Immature natural killer cell (primary cell): ENCODE measurements at regions not wholly inside any gene's neighbourhood (a gene's known extent, or its start where the extent isn't known, plus 50 kb on each side); places are given as distances from the start of the nearest gene placed in this dataset.

ENCODE experiments used
- DNase-seq, 3 donors: peaks; one replicate each; pipeline ENCODE4 v3.0.0; 2022; ENCODE audit warnings: mixed read lengths in 1 of 3
- H3K27ac Mint-ChIP-seq, 6 donors: one replicate each; pipeline ENCODE4 v1.8.0; 2020; ENCODE audit warnings: mixed read lengths in 6 of 6, mild to moderate bottlenecking in 5 of 6, inconsistent platforms in 4 of 6, moderate library complexity in 3 of 6
- H3K27me3 Mint-ChIP-seq, 3 donors: one replicate each; pipeline ENCODE4 v1.8.0; 2020 to 2021; ENCODE audit warnings: low read depth in 3 of 3, mild to moderate bottlenecking in 3 of 3, mixed read lengths in 3 of 3, moderate library complexity in 3 of 3, inconsistent platforms in 1 of 3
- H3K36me3 Mint-ChIP-seq, 3 donors: one replicate each; pipeline ENCODE4 v1.8.0; 2020; ENCODE audit warnings: mixed read lengths in 3 of 3, inconsistent platforms in 2 of 3, mild to moderate bottlenecking in 2 of 3
- H3K4me1 Mint-ChIP-seq, 2 donors: one replicate each; pipeline ENCODE4 v1.8.0; 2020; ENCODE audit warnings: inconsistent platforms in 2 of 2, mild to moderate bottlenecking in 2 of 2, mixed read lengths in 2 of 2, moderate library complexity in 1 of 2
- H3K4me3 Mint-ChIP-seq, 5 donors: one replicate each; pipeline ENCODE4 v1.8.0; 2020; ENCODE audit warnings: mild to moderate bottlenecking in 5 of 5, mixed read lengths in 5 of 5, inconsistent platforms in 3 of 5, moderate library complexity in 3 of 5
- H3K9me3 Mint-ChIP-seq, 6 donors: one replicate each; pipeline ENCODE4 v1.8.0; 2020; ENCODE audit warnings: mild to moderate bottlenecking in 6 of 6, mixed read lengths in 6 of 6, inconsistent platforms in 4 of 6, moderate library complexity in 3 of 6

DNA sequence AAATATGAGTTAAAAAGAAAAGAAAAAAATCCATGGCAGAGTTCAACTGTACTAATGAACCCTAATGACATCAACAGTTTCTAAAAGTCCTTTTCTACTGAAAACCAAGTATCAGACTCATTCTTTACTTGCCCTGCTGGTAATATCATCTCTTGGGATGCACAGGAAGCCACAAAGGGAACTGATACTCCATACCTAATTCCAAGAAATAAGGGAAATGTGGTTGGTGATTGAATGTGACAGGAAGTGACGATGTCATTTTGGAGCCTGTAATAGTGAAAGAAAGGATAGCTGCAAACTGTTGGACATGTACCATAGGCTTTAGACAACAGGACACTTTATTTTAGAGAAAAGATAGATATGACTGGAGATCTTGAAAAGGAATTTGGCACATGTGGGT lies 98.7 kb upstream of the VAV3 start:
- H3K27ac Mint-ChIP-seq, result no peak overlapping the region
- peaks cover 11 to 13% of the 10 kb centered on the region in 2 donors for H3K4me1 Mint-ChIP-seq
- DNase-seq, result no peak
- H3K9me3 Mint-ChIP-seq, result peaks cover 0 to 12% (median 7%) of the 10 kb centered on the region in 6 donors
- peaks cover 0 to 5% (median 2%) of the 10 kb centered on the region in 3 donors for H3K27me3 Mint-ChIP-seq
- peaks cover 0 to 15% (median 8%) of the 10 kb centered on the region in 3 donors for H3K36me3 Mint-ChIP-seq
- no peak overlapping the region for H3K4me3 Mint-ChIP-seq

DNA sequence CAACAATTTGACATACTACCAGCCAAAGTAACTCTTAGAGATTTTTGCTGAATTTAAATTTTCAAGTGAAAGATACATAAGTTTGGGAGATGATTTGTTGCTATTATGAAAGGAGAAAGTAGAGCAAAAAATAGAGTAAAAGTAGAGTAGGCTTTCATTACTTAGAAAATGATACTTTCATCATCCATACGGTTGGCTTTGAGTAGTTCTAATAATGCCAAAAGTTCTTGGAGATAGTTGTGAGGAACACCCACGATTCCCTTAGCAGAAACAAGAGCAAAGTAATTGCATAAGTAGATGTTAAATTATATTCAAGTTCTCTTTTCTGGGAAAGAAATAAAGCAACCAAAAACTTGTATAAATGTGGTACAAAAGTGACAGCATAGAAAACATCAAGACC lies 95.0 kb upstream of the VAV3 start:
- H3K27me3 Mint-ChIP-seq, result peaks cover 2 to 4% (median 3%) of the 10 kb centered on the region in 3 donors
- peaks cover 0 to 12% (median 8%) of the 10 kb centered on the region in 3 donors for H3K36me3 Mint-ChIP-seq
- H3K9me3 Mint-ChIP-seq, result peaks cover 0 to 12% (median 7%) of the 10 kb centered on the region in 6 donors
- H3K4me3 Mint-ChIP-seq, result no peak overlapping the region
- DNase-seq, result no peak
- no peaks in the 10 kb centered on the region for H3K4me1 Mint-ChIP-seq
- no peak overlapping the region for H3K27ac Mint-ChIP-seq

DNA sequence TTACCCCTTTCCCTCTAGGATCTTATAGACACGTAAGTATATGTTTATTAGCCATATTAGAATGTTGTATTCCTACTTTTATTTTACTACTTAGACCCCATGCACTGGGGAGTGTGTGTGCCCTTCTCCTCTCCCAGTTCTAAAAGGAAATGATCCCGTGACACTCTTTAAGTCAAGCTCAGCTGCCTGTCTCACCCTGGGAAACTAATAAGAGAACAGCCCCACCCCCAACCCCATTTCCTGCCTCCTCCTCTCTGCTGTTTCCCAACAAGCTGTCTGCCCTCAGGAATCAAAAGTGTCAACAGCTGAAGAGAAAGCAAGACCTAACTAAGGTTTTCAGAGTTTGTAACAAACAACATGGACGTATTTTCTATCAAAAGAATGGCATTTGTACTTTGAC lies 92.6 kb upstream of the VAV3 start:
- no peak for DNase-seq
- peaks cover 0 to 10% (median 4%) of the 10 kb centered on the region in 6 donors for H3K9me3 Mint-ChIP-seq
- H3K4me3 Mint-ChIP-seq, result no peak overlapping the region
- H3K27me3 Mint-ChIP-seq, result peaks cover 0 to 4% (median 2%) of the 10 kb centered on the region in 3 donors
- H3K4me1 Mint-ChIP-seq, result no peaks in the 10 kb centered on the region
- peaks cover 0 to 11% (median 7%) of the 10 kb centered on the region in 3 donors for H3K36me3 Mint-ChIP-seq
- no peak overlapping the region for H3K27ac Mint-ChIP-seq

DNA sequence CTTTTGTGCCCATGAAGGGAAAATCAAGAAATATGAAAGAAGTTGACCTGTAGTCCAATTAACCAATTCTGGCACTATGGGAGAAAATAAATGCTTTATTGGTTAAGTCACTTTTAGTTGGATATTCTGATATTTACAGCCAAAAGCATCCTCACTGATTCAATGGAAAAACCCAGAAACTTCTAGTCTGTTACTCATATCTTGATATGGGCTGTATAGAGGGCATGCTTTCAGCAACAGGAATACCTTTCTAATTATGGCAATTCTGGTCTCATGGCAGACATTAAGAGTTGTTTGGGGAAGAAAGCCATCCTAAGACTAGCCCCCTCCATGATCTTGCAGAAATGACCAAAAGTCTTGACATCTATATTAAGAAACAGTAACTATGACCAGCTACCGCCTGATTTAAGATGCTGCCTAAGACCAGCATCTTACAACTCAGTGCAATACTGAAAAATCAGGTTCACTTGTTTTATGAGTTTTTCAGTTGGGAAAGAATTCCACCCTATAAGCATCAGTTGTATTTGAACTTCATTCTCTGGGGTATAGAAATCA lies 91.5 kb upstream of the VAV3 start:
- no peak overlapping the region for H3K27ac Mint-ChIP-seq
- peaks cover 0 to 4% (median 2%) of the 10 kb centered on the region in 3 donors for H3K27me3 Mint-ChIP-seq
- H3K36me3 Mint-ChIP-seq, result peaks cover 0 to under 1% (median 0%) of the 10 kb centered on the region in 3 donors
- no peak for DNase-seq
- H3K9me3 Mint-ChIP-seq, result peaks cover 0 to 2% (median under 1%) of the 10 kb centered on the region in 6 donors
- no peaks in the 10 kb centered on the region for H3K4me1 Mint-ChIP-seq
- H3K4me3 Mint-ChIP-seq, result no peak overlapping the region

DNA sequence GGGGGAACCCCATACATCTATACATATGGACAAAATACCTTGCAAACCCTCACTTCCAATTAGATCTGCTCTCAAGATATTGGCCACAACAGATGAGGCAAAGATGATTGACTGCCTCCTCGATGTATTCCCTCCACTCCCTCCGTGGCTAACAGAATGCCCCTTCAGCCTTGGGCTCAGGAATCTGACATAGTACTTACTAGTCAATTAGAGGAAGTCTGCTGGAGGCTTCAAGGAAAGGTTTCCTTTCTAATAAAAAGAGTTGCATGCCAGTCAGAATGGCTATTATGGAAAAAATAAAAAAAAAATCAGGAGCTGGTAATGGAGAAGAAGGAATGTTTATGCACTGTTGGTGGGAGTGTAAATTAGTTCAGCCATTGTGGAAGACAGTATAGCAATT lies 90.4 kb upstream of the VAV3 start:
- H3K36me3 Mint-ChIP-seq, result no peaks in the 10 kb centered on the region
- no peak for DNase-seq
- peaks cover 0 to 4% (median 2%) of the 10 kb centered on the region in 3 donors for H3K27me3 Mint-ChIP-seq
- H3K4me3 Mint-ChIP-seq, result no peak overlapping the region
- H3K4me1 Mint-ChIP-seq, result no peaks in the 10 kb centered on the region
- no peaks in the 10 kb centered on the region for H3K9me3 Mint-ChIP-seq
- H3K27ac Mint-ChIP-seq, result no peak overlapping the region

DNA sequence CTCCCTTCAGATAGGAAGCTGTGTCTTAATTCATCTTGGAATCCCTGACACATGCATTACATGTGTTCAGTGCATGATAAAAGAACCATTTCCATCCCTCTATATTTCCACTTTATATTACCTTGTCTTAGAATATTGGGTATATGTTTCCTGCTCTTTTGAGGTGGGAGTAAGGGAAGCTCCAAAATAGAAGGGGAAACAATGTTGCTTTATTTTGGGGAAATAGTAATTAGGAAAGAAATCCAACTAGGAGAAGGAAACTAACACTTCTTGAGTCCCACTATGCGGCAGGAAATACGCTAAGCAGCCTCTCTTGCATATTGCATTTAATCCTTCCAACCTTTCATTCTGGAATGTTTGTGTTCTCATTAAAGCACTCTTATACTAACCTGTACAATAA lies 89.4 kb upstream of the VAV3 start:
- Mint-ChIP-seq H3K36me3 (no peaks in the 10 kb centered on the region), H3K4me3 (no peak overlapping the region), H3K4me1 (no peaks in the 10 kb centered on the region), H3K27ac (no peak overlapping the region), H3K9me3 (peaks cover 0 to 1% (median 0%) of the 10 kb centered on the region in 6 donors), H3K27me3 (peaks cover 0 to 3% (median 3%) of the 10 kb centered on the region in 3 donors)
- no peak for DNase-seq

DNA sequence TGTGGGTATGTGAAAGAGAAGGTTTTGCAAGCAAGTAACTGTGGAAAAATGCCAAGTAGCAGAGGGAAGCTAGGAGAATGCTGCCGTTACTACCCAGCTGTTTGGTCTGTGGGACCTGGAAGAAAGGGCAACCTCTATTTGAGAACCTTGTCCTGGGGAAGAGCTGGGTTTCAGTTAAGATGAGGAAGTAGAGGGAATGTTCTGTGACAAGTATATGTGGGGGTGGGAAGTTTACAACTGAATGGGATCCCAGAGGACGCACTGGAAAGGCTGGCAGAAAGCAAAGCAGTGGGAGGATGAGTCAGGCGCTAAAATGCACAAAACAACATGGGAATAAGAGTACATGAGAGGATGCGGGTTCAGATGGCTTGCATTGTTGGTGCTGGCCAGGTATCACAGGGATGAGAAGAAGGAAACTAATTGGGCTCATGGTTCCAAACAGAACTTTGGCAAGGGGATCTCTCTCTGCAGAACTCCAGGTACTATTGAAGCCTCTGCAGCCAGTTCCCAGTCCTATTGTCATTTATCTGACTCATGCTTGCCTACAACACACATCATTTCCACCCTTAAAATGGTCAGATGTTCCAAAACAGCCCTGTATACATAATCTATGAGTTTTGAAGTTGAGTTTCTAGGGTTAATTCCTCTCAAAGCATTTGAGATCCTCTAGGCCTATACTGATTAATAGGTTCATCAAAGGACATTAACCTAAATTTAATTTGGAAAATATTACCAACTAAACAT lies 88.5 kb upstream of the VAV3 start:
- DNase-seq, result no peak
- no peaks in the 10 kb centered on the region for H3K36me3 Mint-ChIP-seq
- H3K27ac Mint-ChIP-seq, result no peak overlapping the region
- no peak overlapping the region for H3K4me3 Mint-ChIP-seq
- H3K27me3 Mint-ChIP-seq, result peaks cover 0 to 3% (median 3%) of the 10 kb centered on the region in 3 donors
- H3K4me1 Mint-ChIP-seq, result no peaks in the 10 kb centered on the region
- peaks cover 0 to 2% (median 0%) of the 10 kb centered on the region in 6 donors for H3K9me3 Mint-ChIP-seq

DNA sequence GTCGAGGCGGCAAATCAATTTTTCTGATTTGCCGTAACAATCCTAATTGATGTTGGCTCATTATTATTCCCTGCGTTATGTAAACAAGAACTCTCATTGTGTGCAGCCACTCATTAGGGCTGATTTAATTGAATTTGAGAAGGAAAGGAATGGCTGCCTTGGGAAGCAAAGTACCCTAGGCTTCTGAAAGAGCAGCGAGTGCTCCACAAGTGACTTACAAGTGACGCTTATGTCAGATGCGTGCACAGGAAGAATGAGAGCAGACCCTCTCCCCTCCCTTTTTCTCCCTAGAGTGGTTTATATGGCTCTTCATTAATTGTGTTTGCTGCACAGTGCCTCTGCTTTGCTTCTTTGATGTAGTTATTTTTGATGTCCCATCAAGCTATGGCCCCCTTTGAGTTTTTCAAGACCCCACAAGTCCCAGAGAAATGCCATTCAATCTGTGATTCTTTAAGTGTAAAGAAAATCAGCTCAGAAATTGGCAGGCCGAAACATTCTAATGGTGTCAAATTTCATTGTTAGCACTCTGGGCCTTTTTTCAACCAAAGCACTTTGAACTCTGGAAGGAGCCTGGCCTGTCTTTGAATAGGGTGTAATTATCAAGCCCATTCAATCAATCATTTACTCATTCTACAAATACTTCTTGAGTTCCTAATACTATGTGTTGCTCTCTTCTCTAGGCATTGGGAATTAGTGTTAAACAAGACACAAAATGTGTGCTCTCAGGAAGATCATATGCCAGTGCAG lies 86.8 kb upstream of the VAV3 start:
- H3K36me3 Mint-ChIP-seq, result peaks cover 0 to 6% (median 0%) of the 10 kb centered on the region in 3 donors
- no peaks in the 10 kb centered on the region for H3K4me1 Mint-ChIP-seq
- H3K9me3 Mint-ChIP-seq, result peaks cover 0 to 3% (median 0%) of the 10 kb centered on the region in 6 donors
- H3K27me3 Mint-ChIP-seq, result peaks cover 0 to 3% (median 3%) of the 10 kb centered on the region in 3 donors
- no peak overlapping the region for H3K27ac Mint-ChIP-seq
- no peak overlapping the region for H3K4me3 Mint-ChIP-seq
- DNase-seq, result no peak

DNA sequence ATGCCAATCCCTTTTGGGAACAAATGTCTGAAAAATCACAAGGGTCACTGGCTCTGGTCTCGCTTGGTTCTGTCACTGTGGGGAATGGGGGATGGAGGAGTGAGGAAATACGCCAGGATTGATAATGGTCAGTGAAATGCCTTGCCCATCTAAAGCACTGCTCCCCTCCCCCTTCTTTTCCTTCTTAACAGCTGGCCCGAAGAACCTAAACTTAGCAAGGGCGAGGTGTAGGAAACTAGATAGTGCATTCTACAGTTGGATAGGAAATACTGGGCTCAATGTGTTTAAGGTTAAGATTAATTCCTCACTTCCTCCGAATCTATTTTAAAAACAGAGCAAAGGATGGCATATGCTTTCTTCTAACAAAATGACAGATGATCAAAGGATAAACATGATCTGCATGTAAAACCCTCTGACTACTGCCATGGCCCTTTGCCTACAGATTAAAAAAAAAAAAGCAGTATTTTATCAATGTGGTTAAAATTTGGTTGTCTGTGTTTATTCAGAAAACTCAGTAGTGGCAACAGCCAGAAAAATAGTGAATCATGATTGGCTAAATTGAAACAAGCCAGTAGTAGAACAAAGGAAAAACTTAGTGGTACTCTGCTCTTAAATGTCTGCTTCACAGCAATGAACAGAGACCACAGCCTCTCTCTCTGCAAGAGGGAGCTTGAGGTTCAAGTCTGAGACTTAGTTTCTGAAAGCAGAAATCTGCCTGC lies 86.1 kb upstream of the VAV3 start:
- Mint-ChIP-seq H3K4me3 (peak overlapping the region; percentile 9 to 72 (median 39)), H3K9me3 (peaks cover 0 to 5% (median 0%) of the 10 kb centered on the region in 6 donors), H3K4me1 (no peaks in the 10 kb centered on the region), H3K27me3 (peaks cover 0 to 3% (median under 1%) of the 10 kb centered on the region in 3 donors), H3K27ac (peak overlapping the region in 1 of 6 donors; percentile 43), H3K36me3 (peaks cover 0 to 7% (median 0%) of the 10 kb centered on the region in 3 donors)
- peak in 1 of 3 donors; percentile 12 for DNase-seq

DNA sequence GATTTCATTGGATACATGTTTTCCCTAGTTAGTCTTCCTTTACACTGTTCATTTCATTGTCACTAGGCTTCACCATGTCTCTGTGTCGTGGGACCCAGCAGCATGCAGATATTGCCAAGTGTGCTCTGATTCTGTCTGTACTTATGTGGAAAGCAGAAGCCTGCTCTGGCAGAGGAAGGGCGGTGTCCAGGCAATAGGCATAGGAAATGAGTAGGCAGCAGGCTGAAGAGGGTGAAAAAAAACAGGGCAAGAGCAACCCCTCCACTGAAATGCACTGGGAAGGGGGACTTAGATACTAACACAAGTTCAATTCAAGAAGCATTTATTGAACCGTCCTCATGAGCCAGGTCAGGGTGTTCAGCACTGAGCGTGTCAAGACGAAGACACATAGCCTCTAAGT lies 85.2 kb upstream of the VAV3 start:
- peaks cover 2 to 3% of the 10 kb centered on the region in 2 donors for H3K4me1 Mint-ChIP-seq
- peaks cover 0 to 5% (median 0%) of the 10 kb centered on the region in 6 donors for H3K9me3 Mint-ChIP-seq
- H3K27ac Mint-ChIP-seq, result peak overlapping the region in 3 of 6 donors; percentile 43 to 80 (median 49)
- no peak for DNase-seq
- peak overlapping the region; percentile 44 to 72 (median 54) for H3K4me3 Mint-ChIP-seq
- peaks cover 0 to 2% (median 0%) of the 10 kb centered on the region in 3 donors for H3K27me3 Mint-ChIP-seq
- peaks cover 0 to 7% (median 0%) of the 10 kb centered on the region in 3 donors for H3K36me3 Mint-ChIP-seq

DNA sequence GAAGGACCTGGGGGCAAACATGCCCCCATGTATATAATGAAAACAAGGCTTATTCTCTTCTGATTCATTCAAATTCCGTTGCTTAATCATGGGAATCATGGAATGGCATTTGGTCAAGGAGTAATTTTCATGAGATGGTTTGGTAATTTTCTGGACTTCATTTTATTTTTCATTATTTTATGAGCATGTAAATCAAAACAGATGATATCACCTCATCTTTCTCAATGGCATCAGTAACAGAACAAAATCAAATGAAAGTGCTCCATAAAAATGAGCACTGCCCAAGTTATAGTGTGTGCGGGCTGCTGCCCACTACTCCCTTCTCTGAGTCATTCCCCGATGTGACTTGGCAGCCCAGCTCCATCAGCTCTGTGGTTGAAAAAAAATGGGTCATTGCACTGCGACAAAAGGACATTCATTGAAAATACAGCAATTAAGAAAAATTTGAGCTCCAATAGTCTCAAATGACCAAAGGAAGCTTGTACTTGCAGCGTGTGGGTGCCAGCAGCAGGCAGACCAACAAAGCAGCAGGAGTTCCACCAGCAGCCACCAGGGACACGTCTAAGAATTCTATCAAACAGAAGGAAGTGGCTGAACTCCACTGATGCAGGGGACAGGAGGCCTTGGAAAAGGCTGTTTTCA lies 84.3 kb upstream of the VAV3 start:
- DNase-seq, result peak; percentile 35 to 38 (median 37)
- peaks cover 0 to 7% (median 0%) of the 10 kb centered on the region in 3 donors for H3K36me3 Mint-ChIP-seq
- peaks cover 0 to 2% (median under 1%) of the 10 kb centered on the region in 3 donors for H3K27me3 Mint-ChIP-seq
- H3K4me3 Mint-ChIP-seq, result peak overlapping the region; percentile 44 to 72 (median 56)
- peaks cover 10 to 12% of the 10 kb centered on the region in 2 donors for H3K4me1 Mint-ChIP-seq
- H3K27ac Mint-ChIP-seq, result peak overlapping the region in 4 of 6 donors; percentile 2 to 80 (median 50)
- H3K9me3 Mint-ChIP-seq, result peaks cover 0 to 5% (median 0%) of the 10 kb centered on the region in 6 donors

DNA sequence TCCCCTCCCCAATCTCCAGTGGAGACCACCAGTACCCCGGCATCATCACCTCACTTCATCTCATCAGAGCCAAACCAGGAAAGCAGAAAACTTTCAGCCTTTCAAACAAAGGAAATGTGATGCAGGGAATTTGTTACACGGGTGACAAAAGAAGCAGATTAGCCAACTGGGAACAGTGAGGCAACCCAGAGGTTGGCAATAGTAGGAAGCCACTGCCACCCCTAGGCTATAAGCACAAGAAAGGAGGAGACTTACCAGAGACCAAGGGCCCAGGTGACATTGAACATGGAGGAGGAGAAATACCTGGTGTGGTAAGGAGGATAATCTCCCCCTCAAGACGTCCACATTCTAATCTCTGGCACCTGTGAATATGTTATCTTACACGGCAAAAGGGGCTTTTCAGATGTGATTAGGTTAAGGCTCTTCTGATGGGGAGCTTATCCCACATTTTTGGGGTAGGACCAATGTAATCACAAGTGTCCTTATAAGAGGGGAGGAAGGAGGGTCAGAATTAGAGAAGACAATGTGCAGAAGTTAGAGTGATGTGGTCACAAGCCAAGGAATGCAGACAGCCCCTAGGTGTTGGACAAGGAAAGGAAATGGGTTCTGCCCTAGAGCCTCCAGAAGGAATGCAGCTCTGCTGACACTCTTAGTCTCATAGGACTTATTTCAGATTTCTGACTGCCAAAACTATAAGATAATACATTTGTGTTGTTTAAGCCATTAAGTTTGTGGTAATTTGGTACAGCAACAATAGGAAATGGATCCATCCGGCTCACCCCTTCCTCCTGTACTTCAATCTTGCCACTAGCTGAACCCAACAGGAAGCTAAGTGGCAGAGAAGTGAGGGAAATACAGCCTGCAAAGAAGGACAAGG lies 83.6 kb upstream of the VAV3 start:
- H3K4me3 Mint-ChIP-seq, result peak overlapping the region; percentile 4 to 65 (median 54)
- DNase-seq, result no peak

More for the DNA sequence above, 83.6 kb upstream of the VAV3 start:
- H3K27ac Mint-ChIP-seq, result peak overlapping the region in 1 of 6 donors; percentile 43
- peaks cover 0 to 7% (median 0%) of the 10 kb centered on the region in 3 donors for H3K36me3 Mint-ChIP-seq
- H3K27me3 Mint-ChIP-seq, result peaks cover 0 to 4% (median 1%) of the 10 kb centered on the region in 3 donors
- H3K9me3 Mint-ChIP-seq, result peaks cover 0 to 5% (median 0%) of the 10 kb centered on the region in 6 donors
- H3K4me1 Mint-ChIP-seq, result peaks cover 18 to 19% of the 10 kb centered on the region in 2 donors
